ENCODE measurements at regions not wholly inside any gene's neighbourhood (a gene's known extent, or its start where the extent isn't known, plus 50 kb on each side); places are given as distances from the start of the nearest gene placed in this dataset.

DNA sequence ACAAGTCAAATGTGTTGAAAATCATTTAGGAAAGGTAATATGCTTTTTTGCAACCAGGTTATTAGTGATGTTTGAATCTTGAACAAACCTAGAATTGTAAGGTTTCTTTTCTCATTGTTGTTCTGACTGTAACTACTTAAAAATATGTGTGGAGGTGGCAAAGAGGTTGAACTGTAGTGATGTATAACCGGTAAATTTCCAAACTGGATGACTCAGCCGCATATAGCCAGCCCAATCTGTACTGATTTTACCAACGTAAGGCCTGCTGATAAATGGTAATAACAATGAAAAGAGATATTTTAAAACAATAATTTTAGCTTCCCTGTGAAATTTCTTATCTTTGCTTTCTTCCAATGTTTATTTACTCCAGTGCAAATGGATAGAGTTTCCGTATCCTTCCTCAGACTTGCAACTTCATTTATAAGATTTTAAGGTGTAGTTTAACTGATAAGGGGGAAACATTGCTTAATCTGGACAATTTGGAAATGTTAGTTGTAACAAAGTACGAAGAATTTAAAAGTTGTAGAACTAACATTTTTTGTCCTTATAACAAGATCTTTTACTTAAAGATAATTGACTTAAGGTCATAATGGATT is 1170.4 kb upstream of the ZEB2 start:
- TF ChIP-seq, protein P1, sequence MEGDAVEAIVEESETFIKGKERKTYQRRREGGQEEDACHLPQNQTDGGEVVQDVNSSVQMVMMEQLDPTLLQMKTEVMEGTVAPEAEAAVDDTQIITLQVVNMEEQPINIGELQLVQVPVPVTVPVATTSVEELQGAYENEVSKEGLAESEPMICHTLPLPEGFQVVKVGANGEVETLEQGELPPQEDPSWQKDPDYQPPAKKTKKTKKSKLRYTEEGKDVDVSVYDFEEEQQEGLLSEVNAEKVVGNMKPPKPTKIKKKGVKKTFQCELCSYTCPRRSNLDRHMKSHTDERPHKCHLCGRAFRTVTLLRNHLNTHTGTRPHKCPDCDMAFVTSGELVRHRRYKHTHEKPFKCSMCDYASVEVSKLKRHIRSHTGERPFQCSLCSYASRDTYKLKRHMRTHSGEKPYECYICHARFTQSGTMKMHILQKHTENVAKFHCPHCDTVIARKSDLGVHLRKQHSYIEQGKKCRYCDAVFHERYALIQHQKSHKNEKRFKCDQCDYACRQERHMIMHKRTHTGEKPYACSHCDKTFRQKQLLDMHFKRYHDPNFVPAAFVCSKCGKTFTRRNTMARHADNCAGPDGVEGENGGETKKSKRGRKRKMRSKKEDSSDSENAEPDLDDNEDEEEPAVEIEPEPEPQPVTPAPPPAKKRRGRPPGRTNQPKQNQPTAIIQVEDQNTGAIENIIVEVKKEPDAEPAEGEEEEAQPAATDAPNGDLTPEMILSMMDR (IDR thresholded peaks at IDR 0.05), result no peak
- TF ChIP-seq POLR2A (IDR thresholded peaks at IDR 0.05) (no peak), EP300 (IDR thresholded peaks at IDR 0.05) (no peak)

Data from suprapubic skin (tissue), 3 donors.